Epithelial cell of esophagus (primary cell): ENCODE measurements at regions not wholly inside any gene's neighbourhood (a gene's known extent, or its start where the extent isn't known, plus 50 kb on each side); places are given as distances from the start of the nearest gene placed in this dataset.

Experiments used
- DNase-seq: peaks from one replicate; pipeline ENCODE4 v3.0.0; 2010; ENCODE audit warnings: low read depth
- H3K4me3 ChIP-seq: 2 replicates; pipeline ENCODE4 v1.5.1; 2011; ENCODE audit warnings: mild to moderate bottlenecking, low read length, control low read depth
- TF ChIP-seq, protein P1 (sequence below): IDR thresholded peaks from 2 replicates; pipeline ENCODE4 v1.5.1; 2011; ENCODE audit warnings: low read depth, mild to moderate bottlenecking, low read length, control low read depth, inconsistent platforms; ENCODE audit not compliant: insufficient read depth; ENCODE audit errors: missing control alignments

DNA sequence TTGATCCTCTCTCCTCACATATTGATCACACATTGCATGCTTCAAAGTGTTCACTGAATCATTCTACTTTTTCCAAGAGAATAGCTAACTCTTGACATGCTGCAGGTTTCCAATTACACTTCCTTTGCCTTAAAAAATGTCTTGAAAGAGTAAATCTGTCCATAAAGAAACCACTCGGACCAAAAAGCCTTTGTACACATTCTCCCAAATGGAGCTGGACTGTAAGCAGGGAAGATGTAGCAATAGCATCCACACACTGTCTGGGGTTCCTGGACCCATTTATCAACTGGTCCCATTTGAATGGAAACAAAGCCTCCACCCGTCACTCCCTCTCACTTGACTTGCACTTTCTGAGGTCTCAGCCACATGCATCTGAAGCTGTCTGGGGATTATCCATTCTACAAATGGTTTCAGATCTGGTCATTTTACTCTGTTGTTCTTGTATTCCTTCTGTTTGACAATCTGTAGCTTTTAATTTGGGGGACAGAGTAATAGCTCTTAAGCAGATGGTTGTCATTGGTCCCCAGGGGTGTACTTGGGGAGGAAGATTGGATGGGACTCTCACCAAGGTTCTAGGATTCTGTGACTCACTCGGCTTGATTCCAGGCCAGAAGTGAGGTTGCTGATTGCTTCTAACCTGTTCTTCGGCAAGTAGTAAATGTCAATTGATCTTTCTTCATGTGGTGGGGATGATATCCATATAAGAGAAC is 203.5 kb downstream of the HIBADH start:
- DNase-seq = no peak
- TF ChIP-seq, protein P1, sequence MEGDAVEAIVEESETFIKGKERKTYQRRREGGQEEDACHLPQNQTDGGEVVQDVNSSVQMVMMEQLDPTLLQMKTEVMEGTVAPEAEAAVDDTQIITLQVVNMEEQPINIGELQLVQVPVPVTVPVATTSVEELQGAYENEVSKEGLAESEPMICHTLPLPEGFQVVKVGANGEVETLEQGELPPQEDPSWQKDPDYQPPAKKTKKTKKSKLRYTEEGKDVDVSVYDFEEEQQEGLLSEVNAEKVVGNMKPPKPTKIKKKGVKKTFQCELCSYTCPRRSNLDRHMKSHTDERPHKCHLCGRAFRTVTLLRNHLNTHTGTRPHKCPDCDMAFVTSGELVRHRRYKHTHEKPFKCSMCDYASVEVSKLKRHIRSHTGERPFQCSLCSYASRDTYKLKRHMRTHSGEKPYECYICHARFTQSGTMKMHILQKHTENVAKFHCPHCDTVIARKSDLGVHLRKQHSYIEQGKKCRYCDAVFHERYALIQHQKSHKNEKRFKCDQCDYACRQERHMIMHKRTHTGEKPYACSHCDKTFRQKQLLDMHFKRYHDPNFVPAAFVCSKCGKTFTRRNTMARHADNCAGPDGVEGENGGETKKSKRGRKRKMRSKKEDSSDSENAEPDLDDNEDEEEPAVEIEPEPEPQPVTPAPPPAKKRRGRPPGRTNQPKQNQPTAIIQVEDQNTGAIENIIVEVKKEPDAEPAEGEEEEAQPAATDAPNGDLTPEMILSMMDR = no peak
- no peak overlapping the region for H3K4me3 ChIP-seq

DNA sequence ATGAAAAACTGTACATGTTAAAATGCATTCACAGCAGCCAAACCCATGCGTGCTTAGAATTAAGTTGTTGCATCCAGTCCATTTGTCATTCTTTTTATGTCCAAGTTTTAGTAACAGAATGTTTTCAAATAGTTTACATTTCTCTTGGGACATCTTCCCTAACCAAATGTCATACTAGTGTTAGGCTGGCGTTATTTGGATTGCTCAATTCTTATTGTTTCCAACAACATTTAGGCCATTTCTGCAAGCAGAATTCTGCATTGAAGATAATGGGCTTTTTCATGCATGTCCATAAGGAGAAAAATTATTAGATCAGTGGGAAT is 203.0 kb downstream of the HIBADH start:
- no peak for DNase-seq

DNA sequence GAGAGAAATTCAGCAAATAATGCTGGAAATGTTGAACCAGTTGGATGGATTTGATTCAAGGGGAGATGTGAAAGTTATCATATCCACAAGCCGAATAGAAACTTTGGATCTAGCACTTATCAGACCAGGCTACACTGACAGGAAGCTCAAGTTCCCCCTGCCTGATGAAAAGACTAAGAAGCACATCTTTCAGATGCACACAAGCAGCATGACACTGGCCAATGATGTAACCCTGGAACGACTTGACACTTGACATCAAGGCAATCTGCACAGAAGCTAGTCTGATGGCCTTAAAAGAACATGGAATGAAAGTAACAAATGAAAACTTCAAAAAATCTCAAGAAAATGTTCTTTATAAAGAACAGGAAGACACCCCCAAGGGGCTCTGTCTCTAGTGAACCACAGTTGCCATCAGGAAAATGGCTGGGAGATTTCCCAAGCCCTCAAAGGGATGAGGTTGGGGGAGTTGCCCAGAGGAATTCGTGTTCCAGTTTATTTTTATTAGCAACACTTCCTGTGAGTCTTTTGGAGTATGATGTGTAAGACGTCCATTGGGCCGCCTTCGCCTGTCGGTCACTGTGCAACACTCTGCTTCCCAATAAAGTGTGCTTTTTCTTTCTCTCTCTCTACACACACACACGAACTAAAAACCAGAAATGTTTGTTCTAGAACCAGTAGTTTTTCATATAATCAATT is 200.0 kb downstream of the HIBADH start:
- TF ChIP-seq, protein P1 = no peak
- no peak for DNase-seq
- H3K4me3 ChIP-seq = no peak overlapping the region

More for the DNA sequence above, 203.0 kb downstream of the HIBADH start:
- H3K4me3 ChIP-seq = no peak overlapping the region
- TF ChIP-seq, protein P1 = no peak

DNA sequence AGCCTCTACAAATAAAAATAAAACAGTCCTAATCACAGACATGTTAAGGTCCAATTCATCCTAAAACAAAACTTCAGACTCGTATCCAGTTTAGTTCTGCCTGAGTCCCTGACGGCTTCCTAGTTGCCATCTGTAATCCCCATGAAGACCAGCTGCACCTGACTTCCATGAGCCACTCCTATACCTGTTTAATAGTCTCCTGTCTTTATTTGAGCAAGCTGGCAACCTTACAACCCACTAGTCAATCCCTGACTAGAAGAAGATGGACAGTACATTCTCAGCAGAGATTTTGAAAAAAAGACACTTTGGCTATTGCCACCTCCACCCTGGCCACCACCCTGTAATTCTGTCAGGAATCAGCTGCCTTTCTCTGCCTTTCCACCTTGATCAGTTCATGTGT is 197.7 kb downstream of the HIBADH start:
- H3K4me3 ChIP-seq = no peak overlapping the region
- DNase-seq = no peak
- TF ChIP-seq, protein P1 = no peak

DNA sequence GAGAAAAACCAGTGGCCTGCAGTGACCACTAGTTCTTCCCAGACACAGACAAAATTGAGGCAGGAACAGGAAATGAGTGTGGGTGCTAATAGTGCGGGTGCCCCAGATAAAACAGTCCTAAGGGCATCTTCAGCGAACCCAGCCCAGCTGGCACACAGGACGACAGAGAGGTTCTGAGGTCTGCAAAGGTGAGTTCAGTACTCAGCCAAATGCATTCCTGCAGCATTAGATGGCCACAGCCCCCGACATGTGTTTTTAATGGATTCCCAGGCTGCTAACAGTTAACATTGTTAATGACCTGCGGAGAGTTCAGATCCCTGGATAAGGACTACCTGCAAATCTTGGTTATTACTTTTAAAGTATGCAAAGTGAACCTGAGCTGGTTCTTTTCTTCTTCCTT is 196.0 kb downstream of the HIBADH start:
- TF ChIP-seq, protein P1 = no peak
- no peak overlapping the region for H3K4me3 ChIP-seq
- no peak for DNase-seq

DNA sequence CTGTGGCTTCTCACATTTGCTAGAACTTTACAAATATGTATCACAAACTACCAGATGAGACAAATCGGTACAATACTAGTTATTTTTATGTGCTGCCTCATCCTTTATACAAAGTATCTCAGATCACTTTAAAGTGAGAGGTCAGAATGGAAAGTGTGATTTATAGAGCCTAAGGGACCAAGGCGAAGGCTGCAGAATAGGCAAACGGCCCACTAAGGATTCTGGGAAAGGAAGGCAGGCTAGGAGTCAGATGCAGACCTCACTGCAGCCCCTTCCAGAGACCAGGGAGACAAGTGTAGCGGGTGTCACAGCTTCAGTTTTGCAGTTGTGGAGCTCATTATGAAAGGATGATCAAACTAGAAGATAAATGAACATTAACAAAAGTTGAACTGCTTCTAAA is 190.6 kb downstream of the HIBADH start:
- TF ChIP-seq, protein P1 = no peak
- no peak for DNase-seq
- no peak overlapping the region for H3K4me3 ChIP-seq
